Coronary artery (tissue), 2 donors: ENCODE measurements at regions not wholly inside any gene's neighbourhood (a gene's known extent, or its start where the extent isn't known, plus 50 kb on each side); places are given as distances from the start of the nearest gene placed in this dataset.

ENCODE experiments used
- DNase-seq: peaks from one replicate; pipeline ENCODE4 v3.0.0-alpha.2; 2017; ENCODE audit warnings: low spot score
- H3K27ac ChIP-seq, 2 donors: fragments of 200-600 bp; sonication (generic); one replicate each; pipeline ENCODE4 v1.5.1; 2016 to 2019
- H3K4me3 ChIP-seq: fragments of 200-600 bp; sonication (generic); 2 replicates; pipeline ENCODE4 v1.5.1; 2016; ENCODE audit warnings: mild to moderate bottlenecking, moderate library complexity
- TF ChIP-seq, protein P1 (sequence below): fragments of 200-600 bp; sonication (generic); IDR thresholded peaks from one replicate; pipeline ENCODE4 v1.5.1; 2019; ENCODE audit warnings: antibody characterized with exemption

GRCh38 chr4:179398414-179398813 is 1956.2 kb upstream of the AGA start:
- H3K4me3 ChIP-seq, result no peak overlapping the region
- no peak overlapping the region for H3K27ac ChIP-seq
- DNase-seq, result no peak
- TF ChIP-seq, protein P1, sequence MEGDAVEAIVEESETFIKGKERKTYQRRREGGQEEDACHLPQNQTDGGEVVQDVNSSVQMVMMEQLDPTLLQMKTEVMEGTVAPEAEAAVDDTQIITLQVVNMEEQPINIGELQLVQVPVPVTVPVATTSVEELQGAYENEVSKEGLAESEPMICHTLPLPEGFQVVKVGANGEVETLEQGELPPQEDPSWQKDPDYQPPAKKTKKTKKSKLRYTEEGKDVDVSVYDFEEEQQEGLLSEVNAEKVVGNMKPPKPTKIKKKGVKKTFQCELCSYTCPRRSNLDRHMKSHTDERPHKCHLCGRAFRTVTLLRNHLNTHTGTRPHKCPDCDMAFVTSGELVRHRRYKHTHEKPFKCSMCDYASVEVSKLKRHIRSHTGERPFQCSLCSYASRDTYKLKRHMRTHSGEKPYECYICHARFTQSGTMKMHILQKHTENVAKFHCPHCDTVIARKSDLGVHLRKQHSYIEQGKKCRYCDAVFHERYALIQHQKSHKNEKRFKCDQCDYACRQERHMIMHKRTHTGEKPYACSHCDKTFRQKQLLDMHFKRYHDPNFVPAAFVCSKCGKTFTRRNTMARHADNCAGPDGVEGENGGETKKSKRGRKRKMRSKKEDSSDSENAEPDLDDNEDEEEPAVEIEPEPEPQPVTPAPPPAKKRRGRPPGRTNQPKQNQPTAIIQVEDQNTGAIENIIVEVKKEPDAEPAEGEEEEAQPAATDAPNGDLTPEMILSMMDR, result no peak

- TF ChIP-seq, protein P1, result no peak
- no peak for DNase-seq
- Histone ChIP-seq H3K27ac (no peak overlapping the region), H3K4me3 (no peak overlapping the region)
Measured at GRCh38 chr4:179399054-179399782, 1957.0 kb upstream of the AGA start.

DNA sequence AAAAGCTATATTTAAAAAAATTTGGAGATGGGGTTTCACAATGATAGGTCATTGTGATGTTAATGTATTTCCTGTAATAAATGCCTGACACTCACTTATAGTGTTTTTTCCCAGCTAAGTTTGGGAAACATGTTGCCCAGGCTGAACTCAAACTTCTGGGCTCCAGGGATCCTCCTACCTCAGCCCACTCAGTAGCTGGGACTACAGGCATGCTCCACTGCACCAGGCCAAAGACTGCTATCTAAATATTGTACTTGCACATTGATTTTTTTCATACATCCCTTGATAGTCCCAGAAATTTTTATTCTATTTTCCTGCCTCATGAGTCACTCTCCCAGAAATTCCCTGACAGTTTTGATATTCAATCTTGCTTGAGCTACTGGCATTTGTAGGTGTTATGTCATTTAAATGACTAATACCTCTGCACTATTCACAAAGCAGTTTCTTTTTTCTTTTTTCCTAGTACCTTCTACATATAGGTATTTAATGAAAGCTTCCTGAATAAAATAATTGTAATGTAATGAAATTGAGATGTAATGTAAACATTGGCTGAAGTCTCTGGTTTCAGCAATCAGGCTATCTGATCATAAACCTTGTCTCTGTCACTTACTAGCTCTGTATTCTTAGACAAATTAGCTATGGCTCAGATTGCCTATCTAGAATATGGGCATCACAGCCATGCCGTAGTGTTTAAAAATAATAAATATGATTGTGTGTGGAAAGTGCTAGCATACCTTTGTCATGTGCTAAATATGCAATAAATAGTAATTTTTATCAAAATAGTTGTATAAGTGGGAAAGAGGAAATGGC is 1973.0 kb upstream of the AGA start:
- Histone ChIP-seq H3K27ac (no peak overlapping the region), H3K4me3 (no peak overlapping the region)
- DNase-seq, result no peak
- TF ChIP-seq, protein P1, result no peak

- Histone ChIP-seq H3K4me3 (no peak overlapping the region), H3K27ac (no peak overlapping the region)
- TF ChIP-seq, protein P1, result no peak
- DNase-seq, result no peak
Measured at GRCh38 chr4:179415847-179416223, 1973.6 kb upstream of the AGA start.

GRCh38 chr4:179417357-179417756 is 1975.1 kb upstream of the AGA start:
- H3K27ac ChIP-seq, result no peak overlapping the region
- TF ChIP-seq, protein P1, result no peak
- no peak overlapping the region for H3K4me3 ChIP-seq
- DNase-seq, result no peak

DNA sequence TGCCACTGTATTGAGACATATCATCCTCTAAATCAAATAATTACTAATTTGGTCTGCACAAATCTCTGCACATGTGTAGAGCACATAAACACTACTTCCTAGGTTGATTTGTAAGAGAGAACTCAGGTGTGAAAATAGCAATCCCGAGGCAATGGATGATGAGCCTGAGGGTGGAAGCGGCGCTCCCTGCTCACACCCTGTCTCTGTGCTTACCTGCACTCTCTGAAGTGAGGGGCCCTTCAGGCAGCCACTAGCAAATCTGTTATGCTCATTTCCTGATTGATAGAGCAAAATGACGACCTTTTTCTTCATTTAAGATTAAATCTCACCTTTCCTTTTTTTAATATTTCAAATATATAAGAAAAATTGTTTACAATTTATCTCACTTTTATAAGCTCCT is 1995.7 kb upstream of the AGA start:
- DNase-seq, result no peak
- Histone ChIP-seq H3K27ac (no peak overlapping the region), H3K4me3 (no peak overlapping the region)
- TF ChIP-seq, protein P1, result no peak

- no peak for DNase-seq
- H3K4me3 ChIP-seq, result no peak overlapping the region
- H3K27ac ChIP-seq, result no peak overlapping the region
- TF ChIP-seq, protein P1, result no peak
Measured at GRCh38 chr4:179441596-179441995, 1999.4 kb upstream of the AGA start.
